GM19467 (cell line): ENCODE measurements at regions not wholly inside any gene's neighbourhood (a gene's known extent, or its start where the extent isn't known, plus 50 kb on each side); places are given as distances from the start of the nearest gene placed in this dataset.

Source experiments
- ATAC-seq: cut with Tn5 transposase; IDR thresholded peaks from one replicate; pipeline ENCODE4 v1.9.1; 2021; ENCODE audit warnings: mild to moderate bottlenecking, moderate library complexity; ENCODE audit not compliant: unreplicated experiment

GRCh38 chr15:95948411-95948810 lies 382.1 kb upstream of the NR2F2 start:
- no peak for ATAC-seq

GRCh38 chr15:95953032-95953431 lies 377.5 kb upstream of the NR2F2 start:
- ATAC-seq: no peak

- ATAC-seq: no peak
Observed at GRCh38 chr15:95957861-95958260, 372.6 kb upstream of the NR2F2 start.

GRCh38 chr15:95958382-95958781 lies 372.1 kb upstream of the NR2F2 start:
- no peak for ATAC-seq

- ATAC-seq: no peak
Observed at GRCh38 chr15:95968856-95969255, 361.6 kb upstream of the NR2F2 start.

- no peak for ATAC-seq
Observed at GRCh38 chr15:95970326-95970725, 360.2 kb upstream of the NR2F2 start.

- no peak for ATAC-seq
Observed at GRCh38 chr15:95972041-95972553, 358.4 kb upstream of the NR2F2 start.

- ATAC-seq: no peak
Observed at GRCh38 chr15:95972812-95973211, 357.7 kb upstream of the NR2F2 start.

- ATAC-seq: no peak
Observed at GRCh38 chr15:95973566-95974256, 356.8 kb upstream of the NR2F2 start.

GRCh38 chr15:95975212-95975611 lies 355.3 kb upstream of the NR2F2 start:
- no peak for ATAC-seq

GRCh38 chr15:95979286-95979685 lies 351.2 kb upstream of the NR2F2 start:
- ATAC-seq: no peak

GRCh38 chr15:95981209-95981608 lies 349.3 kb upstream of the NR2F2 start:
- no peak for ATAC-seq

GRCh38 chr15:95987299-95987698 lies 343.2 kb upstream of the NR2F2 start:
- ATAC-seq: no peak

- no peak for ATAC-seq
Observed at GRCh38 chr15:95987886-95988573, 342.5 kb upstream of the NR2F2 start.

- no peak for ATAC-seq
Observed at GRCh38 chr15:95988574-95988887, 342.0 kb upstream of the NR2F2 start.

- no peak for ATAC-seq
Observed at GRCh38 chr15:95989392-95989791, 341.1 kb upstream of the NR2F2 start.

GRCh38 chr15:95990833-95991232 lies 339.7 kb upstream of the NR2F2 start:
- ATAC-seq: no peak

GRCh38 chr15:95994418-95994817 lies 336.1 kb upstream of the NR2F2 start:
- ATAC-seq: no peak

- no peak for ATAC-seq
Observed at GRCh38 chr15:95995375-95996168, 334.9 kb upstream of the NR2F2 start.

- ATAC-seq: no peak
Observed at GRCh38 chr15:95996494-95996893, 334.0 kb upstream of the NR2F2 start.

- ATAC-seq: no peak
Observed at GRCh38 chr15:95998935-95999334, 331.6 kb upstream of the NR2F2 start.
